H9 (cell line): ENCODE measurements at regions not wholly inside any gene's neighbourhood (a gene's known extent, or its start where the extent isn't known, plus 50 kb on each side); places are given as distances from the start of the nearest gene placed in this dataset.

Experiments
- DNase-seq: peaks from one replicate; pipeline ENCODE4 v3.0.0-alpha.2; 2017
- H2AFZ ChIP-seq: one replicate; pipeline ENCODE4 v1.6.1; 2013; ENCODE audit warnings: mild to moderate bottlenecking, low read length, control low read depth, moderate library complexity
- H2AK5ac ChIP-seq: 2 replicates; pipeline ENCODE4 v1.6.1; 2013; ENCODE audit warnings: low read length, control low read depth, mixed read lengths; ENCODE audit not compliant: insufficient read length
- H2BK120ac ChIP-seq: one replicate; pipeline ENCODE4 v1.6.1; 2013; ENCODE audit warnings: low read depth, mild to moderate bottlenecking, low read length, control low read depth, inconsistent platforms; ENCODE audit not compliant: poor library complexity, severe bottlenecking
- H2BK12ac ChIP-seq: 2 replicates; pipeline ENCODE4 v1.6.1; 2013; ENCODE audit warnings: low read length, control low read depth, mixed read lengths, low read depth; ENCODE audit not compliant: insufficient read length
- H2BK15ac ChIP-seq: 2 replicates; pipeline ENCODE4 v1.6.1; 2013; ENCODE audit warnings: low read depth, low read length, control low read depth
- H2BK20ac ChIP-seq: one replicate; pipeline ENCODE4 v1.6.1; 2013; ENCODE audit warnings: low read depth, mild to moderate bottlenecking, low read length, control low read depth, inconsistent platforms; ENCODE audit not compliant: poor library complexity, severe bottlenecking
- H2BK5ac ChIP-seq: 2 replicates; pipeline ENCODE4 v1.6.1; 2013; ENCODE audit warnings: low read length, control low read depth, mixed read lengths; ENCODE audit not compliant: insufficient read length
- H3K14ac ChIP-seq: 2 replicates; pipeline ENCODE4 v1.6.1; 2013; ENCODE audit warnings: low read length, control low read depth; ENCODE audit not compliant: insufficient read depth
- H3K18ac ChIP-seq: 2 replicates; pipeline ENCODE4 v1.6.1; 2013; ENCODE audit warnings: low read depth, mild to moderate bottlenecking, mixed read lengths, low read length, control low read depth; ENCODE audit not compliant: insufficient read length
- H3K23ac ChIP-seq: 2 replicates; pipeline ENCODE4 v1.6.1; 2013; ENCODE audit warnings: low read length, control low read depth, mixed read lengths, low read depth; ENCODE audit not compliant: insufficient read length
- H3K23me2 ChIP-seq: 2 replicates; pipeline ENCODE4 v1.6.1; 2013; ENCODE audit warnings: low read depth, mild to moderate bottlenecking, mixed read lengths, low read length, control low read depth; ENCODE audit not compliant: insufficient read length, poor library complexity, severe bottlenecking
- H3K27ac ChIP-seq: 2 replicates; pipeline ENCODE4 v1.5.1; 2013; ENCODE audit warnings: low read length, control low read depth, mixed read lengths, low read depth; ENCODE audit not compliant: insufficient read length
- H3K27me3 ChIP-seq: 2 replicates; pipeline ENCODE4 v1.6.1; 2013; ENCODE audit warnings: low read length, control low read depth, inconsistent platforms; ENCODE audit not compliant: insufficient read depth
- H3K4ac ChIP-seq: 2 replicates; pipeline ENCODE4 v1.6.1; 2013; ENCODE audit warnings: low read depth, mild to moderate bottlenecking, control low read depth, inconsistent platforms, low read length, moderate library complexity
- H3K4me1 ChIP-seq: 2 replicates; pipeline ENCODE4 v1.6.1; 2013; ENCODE audit warnings: low read length, control low read depth, inconsistent platforms; ENCODE audit not compliant: insufficient read depth
- H3K4me2 ChIP-seq: 2 replicates; pipeline ENCODE4 v1.6.1; 2013; ENCODE audit warnings: low read length, control low read depth, mixed read lengths; ENCODE audit not compliant: insufficient read length, insufficient read depth
- H3K56ac ChIP-seq: 2 replicates; pipeline ENCODE4 v1.6.1; 2013; ENCODE audit warnings: low read depth, mild to moderate bottlenecking, mixed read lengths, low read length, control low read depth; ENCODE audit not compliant: insufficient read length
- H3K79me1 ChIP-seq: 2 replicates; pipeline ENCODE4 v1.6.1; 2013; ENCODE audit warnings: low read depth, mild to moderate bottlenecking, moderate library complexity, low read length, control low read depth, inconsistent platforms; ENCODE audit not compliant: insufficient read depth, poor library complexity, severe bottlenecking
- H3K79me2 ChIP-seq: 2 replicates; pipeline ENCODE4 v1.6.1; 2013; ENCODE audit warnings: low read length, control low read depth, inconsistent platforms; ENCODE audit not compliant: insufficient read depth
- H3K9ac ChIP-seq: 2 replicates; pipeline ENCODE4 v1.6.1; 2013; ENCODE audit warnings: low read length, control low read depth, mixed read lengths; ENCODE audit not compliant: insufficient read length; ENCODE audit errors: extremely low read depth
- H3K9me3 ChIP-seq: one replicate; pipeline ENCODE4 v1.6.1; 2013; ENCODE audit warnings: low read depth, low read length, inconsistent platforms; ENCODE audit not compliant: control insufficient read depth
- H3T11ph ChIP-seq: one replicate; pipeline ENCODE4 v1.6.1; 2013; ENCODE audit warnings: mild to moderate bottlenecking, low read length, control low read depth, inconsistent platforms
- H4K20me1 ChIP-seq: one replicate; pipeline ENCODE4 v1.6.1; 2013; ENCODE audit not compliant: control insufficient read depth, insufficient read length, insufficient read depth
- H4K5ac ChIP-seq: 2 replicates; pipeline ENCODE4 v1.6.1; 2013; ENCODE audit warnings: low read depth, mild to moderate bottlenecking, mixed read lengths, low read length, control low read depth; ENCODE audit not compliant: insufficient read length
- H4K8ac ChIP-seq: replicated peaks from 2 replicates; pipeline ENCODE4 v1.6.1; 2013; ENCODE audit warnings: low read length, control low read depth, mixed read lengths, low read depth; ENCODE audit not compliant: insufficient read length
- H4K91ac ChIP-seq: 2 replicates; pipeline ENCODE4 v1.6.1; 2013; ENCODE audit warnings: low read depth, mild to moderate bottlenecking, moderate library complexity, mixed read lengths, low read length, control low read depth; ENCODE audit not compliant: insufficient read length
- H3K27ac Mint-ChIP-seq, 3 experiments: 2 replicates in 2 of 3; 3 replicates in 1 of 3; pipeline ENCODE4 v1.8.0; 2020 to 2021; ENCODE audit warnings: mixed read lengths in 3 of 3, mild to moderate bottlenecking in 1 of 3, moderate library complexity in 1 of 3
- H3K27me3 Mint-ChIP-seq: 2 replicates; pipeline ENCODE4 v1.8.0; 2021; ENCODE audit warnings: low read depth, mild to moderate bottlenecking, moderate library complexity, mixed read lengths
- H3K36me3 Mint-ChIP-seq, 3 experiments: 2 replicates in 2 of 3; 3 replicates in 1 of 3; pipeline ENCODE4 v1.8.0; 2020 to 2021; ENCODE audit warnings: low read depth in 3 of 3, mixed read lengths in 3 of 3; ENCODE audit not compliant: insufficient read depth in 1 of 3
- H3K4me1 Mint-ChIP-seq, 2 experiments: 2 replicates each; pipeline ENCODE4 v1.8.0; 2020; ENCODE audit warnings: mixed read lengths in 2 of 2
- H3K4me3 Mint-ChIP-seq, 2 experiments: 2 replicates in 1 of 2; 3 replicates in 1 of 2; pipeline ENCODE4 v1.8.0; 2020 to 2021; ENCODE audit warnings: mild to moderate bottlenecking in 2 of 2, mixed read lengths in 2 of 2, moderate library complexity in 1 of 2
- H3K9me3 Mint-ChIP-seq, 2 experiments: 2 replicates in 1 of 2; 3 replicates in 1 of 2; pipeline ENCODE4 v1.8.0; 2020; ENCODE audit warnings: mild to moderate bottlenecking in 2 of 2, mixed read lengths in 2 of 2, moderate library complexity in 1 of 2
- CTCF ChIP-seq: fragments of 200-600 bp; sonication (generic); conservative IDR thresholded peaks from 3 replicates; pipeline ENCODE4 v1.8.0; 2021; ENCODE audit warnings: antibody characterized with exemption, mild to moderate bottlenecking
- WGBS: extraction: QIAGEN DNeasy Blood & Tissue Kit; methylation state at CpG from one replicate; pipeline ENCODE4 v1.1.7; 2013; ENCODE audit warnings: missing lambda C conversion rate, low lambda C conversion rate, mixed read lengths; ENCODE audit not compliant: insufficient read length; ENCODE audit errors: extremely low coverage; 5-methylcytosine and 5-hydroxymethylcytosine counted together

- TF ChIP-seq CTCF: no peak
- no peak overlapping the region for H4K91ac ChIP-seq
Observed at GRCh38 chr11:112504056-112504455, 243.4 kb upstream of the PLET1 start.

More at GRCh38 chr11:112504056-112504455, 243.4 kb upstream of the PLET1 start:
- no peak for DNase-seq
- Histone ChIP-seq H3K4ac (no peak overlapping the region), H3K14ac (no peak overlapping the region), H2BK15ac (no peak overlapping the region), H3K79me1 (no peaks in the 10 kb centered on the region), H3T11ph (no peak overlapping the region), H3K27ac (no peak overlapping the region), H3K23me2 (no peaks in the 10 kb centered on the region), H4K5ac (no peak overlapping the region), H3K79me2 (no peaks in the 10 kb centered on the region), H2AFZ (no peak overlapping the region), H3K9me3 (no peaks in the 10 kb centered on the region), H2BK20ac (no peak overlapping the region), H3K9ac (no peak overlapping the region), H3K27me3 (no peaks in the 10 kb centered on the region), H3K18ac (no peak overlapping the region), H2AK5ac (no peak overlapping the region), H4K8ac (no peak overlapping the region), H3K4me2 (no peak overlapping the region), H3K23ac (no peak overlapping the region), H4K20me1 (no peaks in the 10 kb centered on the region), H2BK120ac (no peak overlapping the region), H3K56ac (no peak overlapping the region), H2BK5ac (no peak overlapping the region), H3K4me1 (no peaks in the 10 kb centered on the region), H2BK12ac (no peak overlapping the region)
- no CpG with 5 or more reads among the region's 1 CpG for WGBS
- H3K4me3 Mint-ChIP-seq: no peak overlapping the region
- H3K27me3 Mint-ChIP-seq: no peaks in the 10 kb centered on the region; the same call in 1 of the 2 replicates
- H3K27ac Mint-ChIP-seq: no peak overlapping the region
- H3K9me3 Mint-ChIP-seq: no peaks in the 10 kb centered on the region
- H3K36me3 Mint-ChIP-seq: no peaks in the 10 kb centered on the region; a peak in 1 of 7 replicates
- peaks cover 6 to 11% of the 10 kb centered on the region in 2 experiments for H3K4me1 Mint-ChIP-seq
